ENCODE measurements at regions not wholly inside any gene's neighbourhood (a gene's known extent, or its start where the extent isn't known, plus 50 kb on each side); places are given as distances from the start of the nearest gene placed in this dataset.

GRCh38 chr2:204274429-204274828, 270.8 kb upstream of the PARD3B start:
- Histone ChIP-seq H2BK20ac (ENCODE audit: low read depth, low read length, poor library complexity, severe bottlenecking) (no peak overlapping the region), H2BK120ac (ENCODE audit: low read depth, low read length, poor library complexity, severe bottlenecking) (no peak overlapping the region), H2AFZ (ENCODE audit: low read length) (no peak overlapping the region), H3T11ph (ENCODE audit: low read length) (no peak overlapping the region), H2BK5ac (ENCODE audit: insufficient read length, low read length) (no peak overlapping the region), H3K18ac (ENCODE audit: insufficient read length, low read depth, low read length) (no peak overlapping the region), H2BK15ac (ENCODE audit: low read depth, low read length) (no peak overlapping the region), H3K9ac (ENCODE audit: extremely low read depth, insufficient read length, low read length) (no peak overlapping the region), H3K27ac (ENCODE audit: insufficient read length, low read depth, low read length) (no peak overlapping the region), H3K79me1 (ENCODE audit: insufficient read depth, low read depth, low read length, poor library complexity, severe bottlenecking) (no peaks in the 10 kb centered on the region), H3K79me2 (ENCODE audit: insufficient read depth, low read length) (no peaks in the 10 kb centered on the region), H2BK12ac (ENCODE audit: insufficient read length, low read depth, low read length) (no peak overlapping the region), H2AK5ac (ENCODE audit: insufficient read length, low read length) (no peak overlapping the region), H3K56ac (ENCODE audit: insufficient read length, low read depth, low read length) (no peak overlapping the region), H3K23me2 (ENCODE audit: insufficient read length, low read depth, low read length, poor library complexity, severe bottlenecking) (no peaks in the 10 kb centered on the region), H4K91ac (ENCODE audit: insufficient read length, low read depth, low read length) (no peak overlapping the region), H3K23ac (ENCODE audit: insufficient read length, low read depth, low read length) (no peak overlapping the region), H4K5ac (ENCODE audit: insufficient read length, low read depth, low read length) (no peak overlapping the region), H4K20me1 (ENCODE audit: control insufficient read depth, insufficient read depth, insufficient read length) (no peaks in the 10 kb centered on the region), H3K9me3 (ENCODE audit: control insufficient read depth, low read depth, low read length) (peaks cover 9% of the 10 kb centered on the region), H3K4me2 (ENCODE audit: insufficient read depth, insufficient read length, low read length) (no peak overlapping the region), H3K14ac (ENCODE audit: insufficient read depth, low read length) (no peak overlapping the region), H3K27me3 (ENCODE audit: insufficient read depth, low read length) (no peaks in the 10 kb centered on the region), H3K4me1 (ENCODE audit: insufficient read depth, low read length) (peaks cover 2% of the 10 kb centered on the region; the same call in 1 of the 2 replicates), H3K4ac (ENCODE audit: low read depth, low read length) (no peak overlapping the region), H4K8ac (replicated peaks; ENCODE audit: insufficient read length, low read depth, low read length) (no peak overlapping the region)
- DNase-seq: no peak
- peaks cover 2% of the 10 kb centered on the region for H3K27me3 Mint-ChIP-seq (ENCODE audit: low read depth)
- peaks cover 8 to 17% (median 12%) of the 10 kb centered on the region in 3 experiments; a peak in 6 of 7 replicates for H3K36me3 Mint-ChIP-seq (ENCODE audit: insufficient read depth in 1 of 3, low read depth in 3 of 3)
- H3K9me3 Mint-ChIP-seq: peaks cover 8 to 16% of the 10 kb centered on the region in 2 experiments
- WGBS (ENCODE audit: extremely low coverage, insufficient read length, low lambda C conversion rate): no CpG with 5 or more reads among the region's 2 CpGs
- H3K4me1 Mint-ChIP-seq: peaks cover 46 to 52% of the 10 kb centered on the region in 2 experiments
- TF ChIP-seq CTCF (conservative IDR thresholded peaks at IDR 0.05): no peak
- H3K27ac Mint-ChIP-seq: peak overlapping the region in 1 of 3 experiments; percentile 58; a peak in 1 of 7 replicates
- H3K4me3 Mint-ChIP-seq: no peak overlapping the region

Data from H9 (cell line).